GM13977 (cell line): ENCODE measurements at regions not wholly inside any gene's neighbourhood (a gene's known extent, or its start where the extent isn't known, plus 50 kb on each side); places are given as distances from the start of the nearest gene placed in this dataset.
"Not testable (repeated sequence)": the region's sequence is repeated elsewhere in the genome, so short reads cannot be mapped to it uniquely, and the experiment has no call there.

Experiments
- DNase-seq: peaks from one replicate; pipeline ENCODE4 v3.0.0; 2012; ENCODE audit warnings: low spot score
- CTCF ChIP-seq: IDR thresholded peaks from 2 replicates; pipeline ENCODE4 v1.5.1; 2012; ENCODE audit warnings: mild to moderate bottlenecking, control low read depth; ENCODE audit not compliant: insufficient read depth; ENCODE audit errors: extremely low read depth, missing control alignments
- in situ Hi-C: fragments of 300-500 bp; cut with MboI; formaldehyde crosslinking; loops from one replicate; pipeline ENCODE4 v1.12.0; 2022; ENCODE audit warnings: low sequenced_read_pairs, low pct_unique_long_range_greater_than_20kb, mixed read lengths, inconsistent platforms; ENCODE audit not compliant: unreplicated experiment

- TF ChIP-seq CTCF: no peak
- in situ Hi-C loops: no loop called here
- no peak for DNase-seq
Measured at GRCh38 chr3:105277656-105278055, 89.1 kb upstream of the ALCAM start.

- TF ChIP-seq CTCF: no peak
- DNase-seq: no peak
- in situ Hi-C loops: no loop called here
Measured at GRCh38 chr3:105278688-105279087, 88.0 kb upstream of the ALCAM start.

GRCh38 chr3:105281989-105282388 is 84.7 kb upstream of the ALCAM start:
- in situ Hi-C loops: no loop called here
- no peak for DNase-seq
- no peak for TF ChIP-seq CTCF

GRCh38 chr3:105284876-105285275 is 81.8 kb upstream of the ALCAM start:
- no peak for TF ChIP-seq CTCF
- DNase-seq: no peak
- in situ Hi-C loops: no loop called here

GRCh38 chr3:105285653-105286241 is 81.0 kb upstream of the ALCAM start:
- DNase-seq: no peak
- TF ChIP-seq CTCF: no peak
- in situ Hi-C loops: no loop called here

- no peak for TF ChIP-seq CTCF
- no peak for DNase-seq
- in situ Hi-C loops: no loop called here
Measured at GRCh38 chr3:105293441-105293840, 73.3 kb upstream of the ALCAM start.

- DNase-seq, in situ Hi-C loops: not testable (repeated sequence)
Measured at GRCh38 chr3:105296182-105296822, 70.4 kb upstream of the ALCAM start.
